NCI-H446 treated with DMSO at 0.1 percent for 48 hours (cell line): ENCODE measurements at regions not wholly inside any gene's neighbourhood (a gene's known extent, or its start where the extent isn't known, plus 50 kb on each side); places are given as distances from the start of the nearest gene placed in this dataset.
"Not testable (repeated sequence)": the region's sequence is repeated elsewhere in the genome, so short reads cannot be mapped to it uniquely, and the experiment has no call there.

Experiments
- DNase-seq: peaks from one replicate; lab custom pipeline; 2025; lab: John Stamatoyannopoulos, UW

DNA sequence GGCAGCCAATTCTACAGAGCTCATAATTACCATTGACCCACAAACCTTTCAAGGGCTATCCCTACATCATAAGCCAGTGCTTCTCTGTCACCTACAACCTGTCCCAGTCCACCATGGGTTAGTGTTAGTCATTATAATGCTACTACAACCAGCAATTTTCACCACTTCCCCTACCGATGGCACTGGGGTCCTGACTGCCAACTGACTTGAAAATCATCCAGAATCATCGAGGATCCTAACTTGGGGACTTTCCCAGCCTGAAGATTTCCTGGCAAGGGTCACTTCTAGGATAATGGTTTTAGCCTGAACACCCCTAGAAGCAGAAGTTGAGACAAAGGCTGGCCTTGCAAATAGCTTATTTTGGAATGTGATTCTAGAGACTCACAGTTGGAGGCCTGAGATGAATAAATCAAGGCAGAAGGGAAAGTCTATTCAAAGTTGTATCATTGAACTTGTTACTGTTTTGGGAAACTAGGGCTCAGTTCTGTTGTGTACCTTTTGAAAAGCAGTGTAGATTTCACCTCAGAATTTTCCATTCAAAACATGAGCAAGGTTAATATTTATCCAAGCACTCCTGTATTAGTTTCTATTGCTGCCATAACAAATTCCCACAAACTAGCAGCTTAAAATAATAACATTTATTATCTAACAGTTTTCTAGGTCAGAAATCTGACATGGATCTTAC, 633.0 kb downstream of the LRRC70 start:
- peak; percentile 36 for DNase-seq

DNA sequence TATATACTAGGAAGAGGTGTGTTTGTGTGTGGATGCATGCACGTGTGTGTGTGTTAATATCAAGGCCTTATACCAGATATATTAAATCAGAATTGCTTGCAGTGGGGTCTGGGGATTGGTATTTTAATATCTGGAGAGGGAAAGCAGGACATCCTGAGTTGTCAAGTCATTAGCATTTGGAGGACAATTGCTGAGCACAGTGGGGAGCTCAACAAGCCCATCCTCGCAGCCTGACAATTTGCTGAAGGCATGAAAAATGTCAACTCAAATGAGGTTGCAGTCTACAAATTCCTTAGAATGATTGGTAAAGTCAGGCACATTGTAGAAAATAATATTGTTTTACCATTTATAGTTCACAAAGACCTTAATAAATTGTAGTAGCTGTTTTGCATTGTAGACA, 627.4 kb downstream of the LRRC70 start:
- no peak for DNase-seq

DNA sequence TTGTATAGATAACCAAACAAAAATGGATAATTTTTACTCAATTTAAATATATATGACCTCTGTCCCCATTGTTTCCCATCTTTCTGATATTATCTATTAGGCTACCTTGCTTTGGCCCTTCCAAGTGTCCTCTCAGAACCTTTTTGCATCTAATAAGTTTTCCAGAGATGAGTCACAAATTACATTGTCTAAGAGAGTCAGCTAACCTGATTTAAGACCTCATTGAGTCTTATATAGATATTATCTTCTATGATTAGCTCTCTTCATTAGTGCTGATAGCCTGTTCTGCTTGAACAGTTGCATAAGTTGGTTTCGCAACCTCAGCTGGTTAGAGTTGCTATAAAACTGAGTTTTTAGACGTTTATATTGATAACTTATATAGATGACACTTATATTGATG, 623.1 kb downstream of the LRRC70 start:
- DNase-seq = no peak

DNA sequence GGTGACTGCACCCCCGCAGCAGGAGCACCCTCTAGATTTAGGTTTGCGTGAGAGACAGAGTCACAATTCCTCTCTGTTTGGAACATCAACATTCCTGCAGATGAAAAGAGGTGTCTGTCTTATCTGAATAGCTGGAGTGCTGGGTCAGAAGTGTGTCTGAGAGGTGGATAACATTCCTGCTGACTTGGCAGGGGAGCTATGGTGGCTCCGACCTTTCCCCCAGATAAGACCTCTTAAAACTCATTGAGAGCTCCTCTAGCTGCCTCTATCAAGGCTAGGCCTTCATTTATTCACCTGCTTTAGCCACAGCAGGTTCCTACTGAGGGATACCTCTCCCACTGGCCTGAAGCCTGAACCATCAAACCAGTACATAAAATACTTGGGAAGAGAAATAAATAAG, 615.5 kb downstream of the LRRC70 start:
- DNase-seq = no peak

DNA sequence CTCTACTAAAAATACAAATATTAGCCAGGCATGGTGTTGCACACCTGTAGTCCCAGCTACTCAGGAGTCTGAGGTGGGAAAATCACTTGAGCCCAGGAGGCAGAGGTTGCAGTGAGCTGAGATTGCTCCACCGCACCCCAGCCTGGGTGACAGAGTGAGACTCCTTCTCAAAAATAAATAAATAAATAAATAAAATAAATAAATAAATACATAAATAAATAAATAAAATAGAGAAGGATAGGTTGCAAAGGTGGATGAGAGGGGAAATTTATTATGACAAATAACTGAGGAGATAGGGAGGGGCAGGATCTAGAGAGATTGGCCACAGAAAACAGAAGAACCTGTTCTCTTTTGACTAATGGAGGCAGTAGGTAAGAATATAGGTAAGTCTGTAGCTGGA, 601.6 kb downstream of the LRRC70 start:
- DNase-seq = not testable (repeated sequence)

DNA sequence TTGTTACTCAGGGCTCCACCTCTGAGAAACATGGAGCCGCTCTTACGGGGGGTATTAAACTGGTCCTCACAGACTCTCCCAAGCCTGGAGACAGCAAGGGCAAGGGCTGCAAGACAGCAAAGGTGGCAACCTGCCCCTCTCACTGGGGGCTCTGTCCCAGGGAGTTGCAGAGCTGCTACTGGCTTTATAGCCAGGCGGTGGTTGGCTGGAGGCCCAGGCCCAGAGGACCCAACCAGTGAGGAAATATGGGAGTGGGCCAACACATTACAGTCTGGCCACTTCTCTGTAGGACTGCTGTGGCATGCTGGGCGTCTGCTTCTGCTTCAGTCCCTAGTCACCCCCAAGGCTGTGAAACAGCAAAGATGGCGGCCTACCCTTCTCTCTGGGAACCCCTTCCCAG, 597.2 kb downstream of the LRRC70 start:
- DNase-seq = no peak

DNA sequence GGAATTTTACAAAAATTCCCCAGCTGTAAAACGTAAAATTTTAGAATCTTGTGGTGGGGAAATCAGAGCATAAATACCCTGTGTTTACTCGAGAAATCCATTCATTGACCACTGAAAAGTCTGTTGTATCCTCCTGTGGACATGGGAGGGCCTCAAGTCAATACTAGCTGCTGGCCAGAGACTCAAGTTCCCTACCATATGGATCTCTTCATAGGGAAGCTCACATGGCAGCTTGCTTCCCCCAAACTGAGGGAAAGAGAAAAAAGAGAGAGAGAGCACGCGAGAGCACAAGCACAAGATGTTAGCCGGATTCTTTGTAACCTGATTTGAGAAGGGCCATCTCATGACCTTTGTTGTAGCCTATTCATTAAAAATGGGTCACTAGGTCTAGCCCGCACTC, 591.9 kb downstream of the LRRC70 start:
- DNase-seq = no peak

DNA sequence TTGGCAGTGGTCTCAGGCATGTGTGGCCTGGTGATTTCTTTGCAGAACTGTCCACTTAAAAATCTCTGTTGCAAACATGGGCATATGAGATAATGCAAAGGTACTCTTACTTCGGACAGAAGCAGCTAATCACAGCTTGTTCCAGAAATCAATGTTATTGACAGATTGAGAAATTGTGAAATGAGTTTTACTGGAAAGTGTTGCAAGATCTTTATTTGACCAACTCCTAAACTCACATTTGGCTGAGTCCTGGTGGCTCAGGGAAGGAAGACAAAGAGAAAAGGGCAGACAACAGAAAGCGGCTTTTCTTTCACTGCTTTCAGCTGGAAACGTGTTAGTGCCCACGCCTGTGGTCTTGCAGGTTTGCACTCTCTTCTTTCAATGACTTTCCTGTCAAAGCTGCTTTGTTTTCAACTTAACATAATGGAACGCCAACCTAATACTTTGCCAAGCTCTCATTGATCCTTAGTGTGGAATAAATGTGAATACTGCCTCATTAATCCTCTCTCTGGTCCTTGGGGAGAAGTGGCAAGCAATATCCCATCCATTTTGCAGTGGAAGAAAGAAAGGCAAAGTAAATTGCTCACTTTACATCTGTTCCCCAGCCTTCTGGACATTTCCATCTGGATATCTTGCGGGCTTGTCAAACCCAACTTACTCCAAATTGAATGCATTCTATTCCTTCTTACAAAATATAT, 586.4 kb downstream of the LRRC70 start:
- DNase-seq = no peak

DNA sequence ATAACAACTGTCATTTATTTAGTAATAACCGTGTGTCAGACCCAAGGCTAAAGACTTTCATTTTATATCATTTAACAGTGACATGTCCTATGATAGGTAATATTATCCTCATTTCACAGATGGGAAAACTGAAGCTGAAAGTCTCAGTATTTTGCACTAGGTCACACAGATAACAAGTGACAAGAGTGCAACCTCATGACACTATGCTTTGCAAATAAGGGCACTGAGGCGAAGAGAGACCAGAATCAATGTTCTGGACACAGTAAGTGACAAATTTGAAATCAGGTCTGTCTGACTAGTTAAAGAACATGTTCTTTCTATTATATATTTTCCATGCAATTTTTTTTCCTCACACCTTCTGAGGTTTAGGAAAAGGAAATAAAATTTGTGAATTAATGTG, 585.7 kb downstream of the LRRC70 start:
- DNase-seq = no peak

DNA sequence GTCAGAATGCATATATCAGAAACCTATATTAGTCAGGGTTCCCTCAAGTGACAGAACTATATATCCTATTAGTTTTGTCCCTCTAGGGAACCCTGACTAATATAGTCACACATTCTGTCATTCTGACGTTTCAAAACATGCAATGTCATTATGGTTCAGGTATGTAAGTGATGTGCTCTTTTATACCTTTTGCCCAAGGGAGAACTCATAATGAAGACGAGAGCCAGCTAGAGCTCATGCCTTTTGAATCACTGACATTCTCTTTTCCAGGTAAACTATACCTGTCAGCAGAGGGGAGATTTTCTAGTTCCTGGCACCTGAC, 576.7 kb downstream of the LRRC70 start:
- DNase-seq = no peak

DNA sequence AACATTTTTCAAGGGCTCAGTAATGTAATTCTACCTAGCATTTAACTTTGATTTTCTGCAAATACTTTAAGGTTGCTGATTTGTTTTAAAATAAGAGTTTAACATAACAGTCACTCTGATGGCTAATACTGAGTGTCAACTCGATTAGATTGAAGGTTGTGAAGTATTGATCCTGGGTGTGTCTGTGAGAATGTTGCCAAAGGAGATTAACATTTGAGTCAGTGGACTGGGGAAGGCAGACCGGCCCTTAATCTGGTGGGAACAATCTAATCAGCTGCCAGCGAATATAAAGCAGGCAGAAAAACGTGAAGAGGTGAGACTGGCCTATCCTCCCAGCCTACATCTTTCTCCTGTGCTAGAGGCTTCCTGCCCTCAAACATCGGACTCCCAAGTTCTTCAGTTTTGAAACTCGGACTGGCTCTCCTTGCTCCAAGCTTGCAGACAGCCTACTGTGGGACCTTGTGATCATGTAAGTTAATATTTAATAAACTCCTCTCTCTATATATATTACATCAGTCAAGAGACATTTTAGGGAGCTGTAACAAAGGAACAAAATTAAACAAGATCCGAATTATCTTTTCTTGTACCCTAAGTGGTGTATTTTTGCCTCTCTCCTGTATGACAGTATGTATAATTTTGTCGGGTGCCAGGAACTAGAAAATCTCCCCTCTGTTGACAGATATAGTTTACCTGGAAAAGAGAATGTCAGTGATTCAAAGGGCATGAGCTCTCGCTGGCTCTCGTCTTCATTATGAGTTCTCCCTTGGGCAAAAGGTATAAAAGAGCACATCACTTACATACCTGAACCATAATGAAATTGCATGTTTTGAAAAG, 576.1 kb downstream of the LRRC70 start:
- DNase-seq = no peak

DNA sequence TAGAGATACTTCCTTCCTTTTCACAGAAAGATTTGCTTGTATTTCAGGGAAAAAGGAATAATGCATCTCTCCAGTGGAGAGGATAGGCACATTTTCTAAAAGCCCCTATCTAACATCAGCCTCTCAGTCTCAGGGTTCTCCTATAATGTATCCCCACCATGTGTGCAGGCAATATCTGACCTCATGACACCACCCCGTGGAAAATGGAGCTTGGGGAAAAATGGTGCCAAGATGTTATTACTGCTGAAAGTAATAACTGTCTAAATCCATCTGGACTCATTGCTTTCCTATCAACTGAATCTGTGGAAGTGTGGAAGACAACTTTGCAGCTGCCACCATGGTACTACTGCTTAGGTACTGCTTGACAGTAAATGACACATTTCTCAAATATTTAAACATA, 574.3 kb downstream of the LRRC70 start:
- DNase-seq = no peak

DNA sequence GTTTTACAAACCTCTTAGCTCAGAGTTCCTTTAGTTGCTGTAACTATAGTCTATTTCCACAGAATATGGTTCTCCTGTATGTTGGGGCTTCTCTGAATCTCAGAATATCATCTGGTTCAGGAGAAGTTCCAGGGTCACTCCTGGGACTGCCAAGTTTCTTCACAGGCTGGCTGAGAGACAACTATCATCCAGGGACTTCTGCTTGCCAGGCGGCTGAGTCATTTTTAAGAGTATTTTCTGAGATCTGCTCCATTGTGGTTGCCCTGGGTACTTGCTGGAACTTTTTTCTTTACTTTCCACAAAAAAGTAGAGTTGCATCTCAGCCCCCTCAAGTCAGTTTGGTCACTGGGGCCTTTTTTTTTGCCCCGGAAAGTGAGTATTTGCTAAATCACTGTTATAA, 566.5 kb downstream of the LRRC70 start:
- DNase-seq = peak; percentile 65

DNA sequence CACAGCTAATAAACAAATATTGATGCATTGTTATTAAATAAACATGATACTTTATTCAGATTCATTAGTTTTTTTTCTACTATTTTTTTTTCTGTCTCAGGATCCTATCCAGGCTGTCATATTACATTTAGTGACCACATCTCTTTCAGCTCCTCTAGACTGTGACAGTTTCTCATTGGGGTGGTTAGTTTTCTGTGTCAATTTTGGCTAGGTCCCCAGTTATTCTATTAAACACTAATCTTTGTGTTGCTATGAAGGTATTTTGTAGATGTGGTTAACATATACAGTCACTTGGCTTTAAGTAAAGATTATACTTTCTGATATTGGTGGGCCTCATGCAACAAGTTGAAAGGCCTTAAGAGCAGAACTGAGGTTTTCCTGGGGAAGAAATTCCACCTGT, 563.0 kb downstream of the LRRC70 start:
- no peak for DNase-seq

DNA sequence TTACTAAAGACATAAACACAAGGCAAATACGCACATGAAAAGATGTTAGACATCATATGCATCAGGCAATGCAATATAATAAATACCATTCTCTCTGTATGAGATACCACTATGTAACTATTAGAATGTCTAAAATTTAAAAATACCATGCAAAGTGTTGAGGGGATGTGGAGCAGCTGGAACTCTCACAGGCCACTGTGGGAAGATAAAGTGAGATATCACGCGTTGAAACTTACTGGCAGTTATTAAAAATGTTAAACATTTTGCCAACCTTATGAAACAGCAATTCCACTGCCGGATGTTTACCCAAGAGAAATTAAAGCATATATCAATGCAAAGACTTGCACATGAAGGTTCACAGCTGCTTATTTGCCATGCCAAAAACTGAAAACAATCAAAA, 556.7 kb downstream of the LRRC70 start:
- DNase-seq = no peak

DNA sequence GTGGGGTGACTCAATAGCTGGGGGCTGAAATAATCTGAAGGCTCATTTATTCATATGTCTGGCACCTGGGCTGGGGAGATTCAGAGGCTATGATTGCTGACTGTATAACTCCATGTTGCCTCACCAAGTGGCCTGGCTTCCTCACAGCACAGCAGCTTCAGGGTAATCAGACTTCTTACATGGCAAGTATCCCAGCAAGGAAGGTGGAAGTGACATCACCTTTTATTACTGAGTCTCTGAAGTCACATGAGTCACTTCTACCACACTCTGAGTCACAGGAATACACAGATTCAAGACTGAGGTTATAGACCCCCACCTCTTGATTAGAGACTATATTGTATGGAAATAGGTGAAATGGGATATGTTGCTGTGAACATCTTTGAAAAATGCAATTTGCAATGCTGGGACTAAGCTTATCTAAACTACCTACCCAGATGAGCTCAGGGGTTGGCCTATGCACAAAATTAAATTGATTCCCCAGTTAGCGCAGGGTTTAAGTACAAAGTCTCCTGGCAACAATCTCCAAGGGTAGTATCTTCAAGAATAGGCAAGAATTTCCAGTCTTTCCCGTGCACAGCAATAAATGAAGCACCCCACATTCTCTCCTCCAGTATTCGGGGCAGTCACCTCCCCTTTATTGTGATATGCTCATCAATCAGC, 553.1 kb downstream of the LRRC70 start:
- no peak for DNase-seq

DNA sequence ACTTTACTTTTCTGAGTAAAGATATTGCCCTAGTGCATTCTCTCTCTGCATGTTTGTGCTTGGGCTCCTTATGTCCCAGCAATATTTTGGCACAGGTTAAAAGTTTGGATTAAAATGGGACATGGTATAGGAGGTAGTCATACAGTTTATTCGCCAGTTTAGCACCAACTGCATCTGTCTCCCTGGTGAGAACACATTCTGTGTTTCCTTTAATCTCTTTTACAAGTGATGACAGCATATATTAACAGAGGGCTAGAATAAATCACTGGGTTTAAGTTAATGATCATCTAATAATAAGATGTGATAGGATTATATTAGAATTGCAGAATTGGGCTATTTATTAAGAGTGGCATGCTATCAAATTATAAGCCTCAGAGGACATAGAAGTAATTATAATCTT, 550.1 kb downstream of the LRRC70 start:
- DNase-seq = peak; percentile 22

DNA sequence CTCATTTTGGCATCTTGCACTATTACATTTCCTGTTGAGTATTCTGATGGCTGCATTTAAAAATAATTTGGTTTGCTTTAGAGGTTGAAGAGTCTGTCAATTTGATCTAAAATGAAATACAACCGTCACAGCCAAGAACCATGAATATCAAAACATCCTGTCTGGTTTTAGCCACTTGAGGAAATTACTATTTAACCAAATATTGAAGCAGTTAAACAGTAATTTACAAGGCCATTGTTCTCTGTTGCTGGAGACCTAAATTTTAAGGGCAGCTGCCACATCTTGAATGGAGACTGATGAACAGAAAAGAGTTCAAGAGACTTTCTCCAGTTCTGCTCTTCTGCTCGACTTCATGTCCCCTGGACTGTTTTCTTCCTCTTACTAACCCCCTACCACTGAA, 549.4 kb downstream of the LRRC70 start:
- DNase-seq = no peak

DNA sequence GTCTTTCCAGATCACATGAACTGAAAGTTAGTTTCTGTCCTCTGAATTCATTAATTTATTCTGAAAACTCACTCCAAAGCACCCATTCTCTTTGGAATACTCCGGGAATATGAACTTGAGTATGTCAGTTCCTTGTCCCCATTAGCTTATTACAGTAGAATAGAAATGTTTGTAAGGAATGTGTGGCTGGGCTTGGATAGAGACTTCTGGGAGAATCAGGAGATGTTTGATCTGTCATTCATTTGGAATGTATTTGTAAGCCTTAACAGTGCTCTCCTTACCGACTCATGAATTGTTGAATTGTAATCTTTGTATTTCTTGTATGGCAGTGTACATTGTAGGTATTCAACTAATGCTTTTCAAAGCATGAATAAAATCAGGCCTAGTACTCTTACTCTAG, 548.4 kb downstream of the LRRC70 start:
- no peak for DNase-seq

DNA sequence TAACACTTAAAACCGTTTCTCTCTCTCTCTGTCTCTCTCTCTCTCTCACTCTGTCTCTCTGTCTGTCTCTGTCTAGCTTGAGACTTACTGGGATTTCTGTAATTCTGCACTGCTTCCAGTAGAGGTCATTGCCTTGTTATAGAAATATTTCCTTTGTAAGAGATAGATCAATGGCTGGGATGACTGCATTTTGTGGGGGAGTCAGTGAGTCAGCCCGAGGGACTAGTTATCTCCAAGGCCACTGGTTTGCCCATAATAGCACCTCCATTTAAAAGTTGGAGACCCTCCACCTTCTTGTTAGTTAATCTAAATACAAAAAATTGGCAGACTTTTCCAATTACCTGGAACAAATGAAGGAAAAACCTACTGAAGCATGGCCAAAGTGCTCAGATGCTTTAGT, 547.2 kb downstream of the LRRC70 start:
- DNase-seq = peak; percentile 12

DNA sequence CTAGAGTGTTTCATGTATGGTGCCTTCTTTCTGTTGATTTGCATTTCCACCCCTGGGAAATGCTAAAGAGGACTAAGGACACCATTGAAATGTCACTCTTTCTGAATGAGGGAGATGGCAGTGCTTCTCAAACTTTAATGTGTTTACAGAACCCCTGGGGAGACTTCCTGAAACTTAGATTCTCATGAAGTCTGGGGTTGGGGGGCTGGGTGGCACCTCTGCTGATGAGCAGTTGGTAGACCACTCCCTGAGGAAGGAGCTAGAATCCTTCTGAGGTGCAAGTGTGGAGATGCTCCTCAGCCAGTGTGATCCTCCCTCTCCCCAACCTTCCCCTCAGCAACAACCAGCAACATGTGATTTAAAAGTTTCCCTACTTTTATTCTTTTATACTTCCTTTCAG, 546.8 kb downstream of the LRRC70 start:
- no peak for DNase-seq

DNA sequence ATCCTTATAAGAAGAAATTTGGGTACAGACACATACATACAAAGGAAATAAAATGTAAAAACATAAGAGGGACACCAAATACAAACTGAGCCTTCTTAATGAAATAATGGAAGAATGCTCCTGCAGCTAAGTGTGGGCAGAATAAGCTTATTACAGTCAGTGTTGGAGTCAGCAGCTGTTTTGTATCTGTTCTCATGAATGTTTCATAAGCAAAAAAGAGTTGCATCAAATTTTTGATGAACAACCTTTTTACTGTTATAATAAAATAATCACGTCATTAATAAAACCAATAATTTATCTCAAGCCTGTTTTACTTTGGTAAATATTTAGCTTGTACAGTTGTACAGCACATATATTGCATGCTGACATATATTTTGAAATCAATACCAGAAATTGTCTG, 545.6 kb downstream of the LRRC70 start:
- DNase-seq = no peak

DNA sequence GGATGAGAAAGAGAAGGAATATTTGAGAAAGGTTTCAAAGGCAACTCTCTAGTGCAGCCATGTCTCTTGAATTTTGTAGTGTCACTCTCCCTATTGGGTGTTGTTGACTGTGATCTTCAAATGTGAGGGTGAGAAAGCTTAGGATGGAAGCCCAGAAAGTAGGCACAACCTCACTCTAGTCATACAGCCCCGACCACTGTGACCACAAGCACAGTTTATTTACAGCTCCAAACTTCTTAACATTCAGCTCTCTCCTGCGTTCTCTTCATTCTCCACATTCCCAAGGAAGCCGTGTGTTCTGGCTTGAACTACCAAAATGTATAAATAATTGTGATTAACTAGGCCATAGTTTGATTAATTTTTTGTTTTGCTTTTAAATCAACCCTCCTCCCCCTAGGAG, 542.9 kb downstream of the LRRC70 start:
- no peak for DNase-seq
